Glomerular visceral epithelial cell (primary cell): ENCODE measurements at regions not wholly inside any gene's neighbourhood (a gene's known extent, or its start where the extent isn't known, plus 50 kb on each side); places are given as distances from the start of the nearest gene placed in this dataset.

Experiments
- DNase-seq: peaks from one replicate; pipeline ENCODE4 v3.0.0-alpha.2; 2016; ENCODE audit errors: extremely low spot score

- DNase-seq, result no peak
These were observed 242.6 kb downstream of the NDFIP2 start for GRCh38 chr13:79723519-79724024.

- DNase-seq, result no peak
These were observed 242.0 kb downstream of the NDFIP2 start for GRCh38 chr13:79722885-79723445.

GRCh38 chr13:79716191-79716590 lies 235.2 kb downstream of the NDFIP2 start:
- no peak for DNase-seq

GRCh38 chr13:79711631-79712030 lies 230.7 kb downstream of the NDFIP2 start:
- DNase-seq, result no peak

GRCh38 chr13:79710376-79710775 lies 229.4 kb downstream of the NDFIP2 start:
- DNase-seq, result peak; percentile 58

- no peak for DNase-seq
These were observed 228.5 kb downstream of the NDFIP2 start for GRCh38 chr13:79709471-79709870.

- DNase-seq, result no peak
These were observed 222.8 kb downstream of the NDFIP2 start for GRCh38 chr13:79703772-79704171.

- no peak for DNase-seq
These were observed 214.8 kb downstream of the NDFIP2 start for GRCh38 chr13:79695754-79696153.

- no peak for DNase-seq
These were observed 211.9 kb downstream of the NDFIP2 start for GRCh38 chr13:79692846-79693245.

GRCh38 chr13:79691826-79692225 lies 210.9 kb downstream of the NDFIP2 start:
- no peak for DNase-seq

- DNase-seq, result no peak
These were observed 207.8 kb downstream of the NDFIP2 start for GRCh38 chr13:79688741-79689140.

GRCh38 chr13:79686441-79686840 lies 205.5 kb downstream of the NDFIP2 start:
- DNase-seq, result no peak

- no peak for DNase-seq
These were observed 203.4 kb downstream of the NDFIP2 start for GRCh38 chr13:79684371-79684770.

GRCh38 chr13:79682164-79682563 lies 201.2 kb downstream of the NDFIP2 start:
- no peak for DNase-seq

GRCh38 chr13:79681069-79681468 lies 200.1 kb downstream of the NDFIP2 start:
- peak; percentile 57 for DNase-seq

- no peak for DNase-seq
These were observed 199.5 kb downstream of the NDFIP2 start for GRCh38 chr13:79680485-79680884.

GRCh38 chr13:79679334-79679733 lies 198.4 kb downstream of the NDFIP2 start:
- peak; percentile 66 for DNase-seq

- DNase-seq, result peak; percentile 52
These were observed 197.1 kb downstream of the NDFIP2 start for GRCh38 chr13:79678100-79678499.

- no peak for DNase-seq
These were observed 195.1 kb downstream of the NDFIP2 start for GRCh38 chr13:79675931-79676660.

- DNase-seq, result no peak
These were observed 194.0 kb downstream of the NDFIP2 start for GRCh38 chr13:79674765-79675515.

GRCh38 chr13:79673993-79674377 lies 193.0 kb downstream of the NDFIP2 start:
- no peak for DNase-seq

GRCh38 chr13:79673310-79673992 lies 192.5 kb downstream of the NDFIP2 start:
- no peak for DNase-seq
